ENCODE measurements at regions not wholly inside any gene's neighbourhood (a gene's known extent, or its start where the extent isn't known, plus 50 kb on each side); places are given as distances from the start of the nearest gene placed in this dataset.
A peak's percentile ranks its signal among the peaks of the same experiment; 100 is the strongest.
"Not testable (repeated sequence)": the region's sequence is repeated elsewhere in the genome, so short reads cannot be mapped to it uniquely, and the experiment has no call there.

DNA sequence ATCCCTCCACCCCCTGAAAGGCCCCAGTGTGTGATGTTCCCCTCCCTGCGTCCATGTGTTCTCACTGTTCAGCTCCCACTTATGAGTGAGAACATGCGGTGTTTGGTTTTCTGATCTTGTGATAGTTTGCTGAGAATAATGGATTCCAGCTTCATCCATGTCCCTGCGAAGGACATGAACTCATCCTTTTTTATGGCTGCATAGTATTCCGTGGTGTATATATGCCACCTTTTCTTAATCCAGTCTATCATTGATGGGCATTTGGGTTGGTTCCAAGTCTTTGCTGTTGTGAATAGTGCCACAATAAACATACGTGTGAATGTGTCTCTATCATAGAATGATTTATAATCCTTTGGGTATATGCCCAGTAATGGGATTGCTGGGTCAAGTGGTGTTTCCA lies 55.8 kb upstream of the IRX2 start:
- H3K79me2 ChIP-seq (ENCODE audit: control insufficient read depth, insufficient read depth, low read length); BruUV-seq (replicated peaks); H3K27me3 ChIP-seq (ENCODE audit: control insufficient read depth in 2 of 2, insufficient read depth in 2 of 2, low read length in 2 of 2); H2AFZ ChIP-seq (ENCODE audit: low read depth, low read length); CTCF ChIA-PET (ENCODE audit: low intra/inter-chr PET ratio); H3K9ac ChIP-seq (ENCODE audit: insufficient read depth in 1 of 2, low read depth in 2 of 2, low read length in 2 of 2); DNase-seq (ENCODE audit: extremely low read depth in 1 of 4, low spot score in 3 of 4); H3K27ac ChIP-seq (ENCODE audit: extremely low read depth, low read depth, low read length); H3K4me1 ChIP-seq (replicated peaks in 1 of 2; ENCODE audit: control insufficient read depth in 2 of 2, insufficient read depth in 2 of 2, low read length in 2 of 2); H4K20me1 ChIP-seq (replicated peaks; ENCODE audit: control insufficient read depth, insufficient read depth, low read length); H3K9me3 ChIP-seq (replicated peaks; ENCODE audit: control insufficient read depth, insufficient read depth, low read depth, low read length); intact Hi-C loops (cut with micrococcal nuclease); POLR2A ChIA-PET; H3K4me2 ChIP-seq (ENCODE audit: insufficient read depth, low read length); ATAC-seq; H3K9me1 ChIP-seq (ENCODE audit: control insufficient read depth, insufficient read depth, low read length); FAIRE-seq; in situ Hi-C loops (cut with MboI); H3K36me3 ChIP-seq (ENCODE audit: control insufficient read depth, insufficient read depth, low read length); H3K4me3 ChIP-seq: not testable (repeated sequence)
- 12% methylated on average over 5 of the region's 5 CpGs for WGBS (ENCODE audit: insufficient coverage, low coverage, missing lambda C conversion rate)
- peak; percentile 54 for TF ChIP-seq ZNF146 (CRISPR knock-in tag; IDR thresholded peaks at IDR 0.05; ENCODE audit: unreplicated experiment)

DNA sequence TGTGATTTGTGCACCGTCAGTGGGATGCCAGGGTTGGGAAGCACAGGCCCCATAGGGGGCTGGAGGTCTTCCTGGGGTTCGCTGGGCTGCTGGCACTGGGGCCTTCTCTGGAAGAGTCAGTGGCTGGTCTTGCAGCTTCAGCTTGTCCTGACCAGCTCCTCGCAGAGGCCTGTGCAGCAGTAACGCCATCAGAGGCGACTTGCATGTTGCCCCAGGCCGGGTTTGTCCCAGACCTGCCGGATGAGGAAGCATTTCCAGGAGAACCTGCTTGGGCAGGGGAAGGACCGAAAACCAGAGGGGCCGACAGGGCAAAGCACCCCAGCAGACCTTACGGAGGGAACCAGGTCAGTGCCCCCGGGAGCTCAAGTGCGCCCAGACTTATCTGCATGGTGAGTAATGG lies 54.7 kb upstream of the IRX2 start:
- in situ Hi-C loops (cut with MboI) (no loop called here), intact Hi-C loops (cut with micrococcal nuclease) (no loop called here)
- Histone ChIP-seq H3K36me3 (ENCODE audit: control insufficient read depth, insufficient read depth, low read length) (no peaks in the 10 kb centered on the region), H3K9me3 (replicated peaks; ENCODE audit: control insufficient read depth, insufficient read depth, low read depth, low read length) (no peaks in the 10 kb centered on the region), H3K4me2 (ENCODE audit: insufficient read depth, low read length) (no peak overlapping the region), H3K27me3 (ENCODE audit: control insufficient read depth in 2 of 2, insufficient read depth in 2 of 2, low read length in 2 of 2) (no peaks in the 10 kb centered on the region; a peak in 1 of 5 replicates), H3K4me3 (no peak overlapping the region), H3K4me1 (replicated peaks in 1 of 2; ENCODE audit: control insufficient read depth in 2 of 2, insufficient read depth in 2 of 2, low read length in 2 of 2) (no peaks in the 10 kb centered on the region), H3K27ac (ENCODE audit: extremely low read depth, low read depth, low read length) (no peak overlapping the region), H4K20me1 (replicated peaks; ENCODE audit: control insufficient read depth, insufficient read depth, low read length) (no peaks in the 10 kb centered on the region; the same call in 1 of the 2 replicates), H2AFZ (ENCODE audit: low read depth, low read length) (no peak overlapping the region), H3K79me2 (ENCODE audit: control insufficient read depth, insufficient read depth, low read length) (no peaks in the 10 kb centered on the region), H3K9me1 (ENCODE audit: control insufficient read depth, insufficient read depth, low read length) (no peaks in the 10 kb centered on the region), H3K9ac (ENCODE audit: insufficient read depth in 1 of 2, low read depth in 2 of 2, low read length in 2 of 2) (no peak overlapping the region; a peak in 1 of 4 replicates)
- DNase-seq (ENCODE audit: extremely low read depth in 1 of 4, low spot score in 3 of 4) = no peak
- no TSS peak for BruUV-seq (replicated peaks)
- no peak for TF ChIP-seq HNRNPK (IDR thresholded peaks at IDR 0.05; ENCODE audit: low read depth, low read length, poor library complexity, severe bottlenecking)
- TF ChIP-seq HNRNPLL (IDR thresholded peaks at IDR 0.05; ENCODE audit: low read depth, low read length, poor library complexity, severe bottlenecking) = no peak
- TF ChIP-seq ZKSCAN1 (IDR thresholded peaks at IDR 0.05; ENCODE audit: low read depth, low read length) = no peak
- ATAC-seq = no peak
- no peak for FAIRE-seq
- ChIA-PET POLR2A (no interaction called here), CTCF (ENCODE audit: low intra/inter-chr PET ratio) (no interaction called here)
- WGBS (ENCODE audit: insufficient coverage, low coverage, missing lambda C conversion rate) = under 1% methylated on average over 12 of the region's 12 CpGs
